HEK293 (cell line): ENCODE measurements at regions not wholly inside any gene's neighbourhood (a gene's known extent, or its start where the extent isn't known, plus 50 kb on each side); places are given as distances from the start of the nearest gene placed in this dataset.

Source experiments
- CTCF ChIA-PET: fragments of 350-600 bp; formaldehyde crosslinking; extraction: SDS; loops from one replicate; lab custom pipeline; 2021; ENCODE audit warnings: antibody characterized with exemption; lab: Yijun Ruan, JAX
- POLR2A ChIA-PET: fragments of 300-600 bp; formaldehyde crosslinking; extraction: SDS; loops from one replicate; lab custom pipeline; 2020; ENCODE audit warnings: antibody characterized with exemption, inconsistent platforms; lab: Yijun Ruan, JAX
- H3K27ac ChIP-seq: fragments of 200-500 bp; sonication (Bioruptor generic); 2 replicates; pipeline ENCODE4 v1.5.1; 2014; ENCODE audit warnings: low read depth, low read length, control low read depth, inconsistent platforms; ENCODE audit errors: extremely low read depth
- H3K36me3 ChIP-seq, 2 experiments: fragments of 200-500 bp in 1 of 2; sonication (Bioruptor generic) in 1 of 2; 1 replicate in 1 of 2; 2 replicates in 1 of 2; pipeline ENCODE4 v1.5.1; 2014 to 2017; ENCODE audit warnings: inconsistent platforms in 2 of 2, low read length in 2 of 2; ENCODE audit not compliant: control insufficient read depth in 2 of 2, insufficient read depth in 1 of 2
- H3K4me1 ChIP-seq: fragments of 200-500 bp; sonication (Bioruptor generic); 2 replicates; pipeline ENCODE4 v1.5.1; 2014; ENCODE audit warnings: mild to moderate bottlenecking, low read length, inconsistent platforms; ENCODE audit not compliant: control insufficient read depth, insufficient read depth
- H3K4me3 ChIP-seq: 2 replicates; pipeline ENCODE4 v1.5.1; 2011; ENCODE audit warnings: low read depth, mild to moderate bottlenecking, control low read depth, low read length, moderate library complexity
- H3K9me3 ChIP-seq: fragments of 200-500 bp; sonication (Bioruptor generic); 2 replicates; pipeline ENCODE4 v1.5.1; 2014; ENCODE audit warnings: low read depth, low read length, inconsistent platforms; ENCODE audit not compliant: control insufficient read depth, insufficient read depth
- FEZF1 ChIP-seq: fragments of 450-650 bp; formaldehyde crosslinking; IDR thresholded peaks from 2 replicates; pipeline ENCODE4 v1.5.1; 2016; ENCODE audit warnings: missing biosample characterization, missing genetic modification characterization
- KLF16 ChIP-seq: fragments of 450-650 bp; formaldehyde crosslinking; IDR thresholded peaks from 2 replicates; pipeline ENCODE4 v1.5.1; 2017; ENCODE audit warnings: missing biosample characterization, missing genetic modification characterization
- OVOL3 ChIP-seq: fragments of 450-650 bp; formaldehyde crosslinking; IDR thresholded peaks from 2 replicates; pipeline ENCODE4 v1.5.1; 2016; ENCODE audit warnings: missing biosample characterization, missing genetic modification characterization
- REPIN1 ChIP-seq: fragments of 450-650 bp; formaldehyde crosslinking; IDR thresholded peaks from 2 replicates; pipeline ENCODE4 v1.5.1; 2017; ENCODE audit warnings: missing biosample characterization, missing genetic modification characterization, low read depth
- SP3 ChIP-seq: fragments of 450-650 bp; formaldehyde crosslinking; IDR thresholded peaks from 2 replicates; pipeline ENCODE4 v1.5.1; 2016; ENCODE audit warnings: missing biosample characterization, missing genetic modification characterization
- ZBTB48 ChIP-seq: fragments of 450-650 bp; formaldehyde crosslinking; IDR thresholded peaks from 2 replicates; pipeline ENCODE4 v1.5.1; 2016; ENCODE audit warnings: missing biosample characterization, missing genetic modification characterization
- ZFP41 ChIP-seq: fragments of 450-650 bp; formaldehyde crosslinking; IDR thresholded peaks from 2 replicates; pipeline ENCODE4 v1.5.1; 2016; ENCODE audit warnings: missing biosample characterization, missing genetic modification characterization, borderline replicate concordance
- ZNF132 ChIP-seq: fragments of 450-650 bp; formaldehyde crosslinking; IDR thresholded peaks from 2 replicates; pipeline ENCODE4 v1.5.1; 2017; ENCODE audit warnings: missing biosample characterization, missing genetic modification characterization, borderline replicate concordance
- ZNF19 ChIP-seq: fragments of 450-650 bp; formaldehyde crosslinking; IDR thresholded peaks from 2 replicates; pipeline ENCODE4; 2016; ENCODE audit warnings: missing biosample characterization, missing genetic modification characterization, low read depth
- ZNF239 ChIP-seq: fragments of 450-650 bp; formaldehyde crosslinking; IDR thresholded peaks from 2 replicates; pipeline ENCODE4 v1.5.1; 2016; ENCODE audit warnings: missing biosample characterization, missing genetic modification characterization
- ZNF423 ChIP-seq: fragments of 450-650 bp; formaldehyde crosslinking; IDR thresholded peaks from 2 replicates; pipeline ENCODE4 v1.5.1; 2016; ENCODE audit warnings: missing biosample characterization, missing genetic modification characterization
- ZNF513 ChIP-seq: fragments of 450-650 bp; IDR thresholded peaks from 2 replicates; pipeline ENCODE4 v1.5.1; 2018; ENCODE audit warnings: missing biosample characterization, missing genetic modification characterization
- ZNF555 ChIP-seq: fragments of 450-650 bp; formaldehyde crosslinking; conservative IDR thresholded peaks from 2 replicates; pipeline ENCODE4 v1.5.1; 2017; ENCODE audit warnings: missing biosample characterization, mild to moderate bottlenecking, missing genetic modification characterization, inconsistent platforms
- ZNF558 ChIP-seq: fragments of 450-650 bp; formaldehyde crosslinking; IDR thresholded peaks from 2 replicates; pipeline ENCODE4 v1.5.1; 2016; ENCODE audit warnings: missing biosample characterization, missing genetic modification characterization
- ZNF596 ChIP-seq: fragments of 450-650 bp; IDR thresholded peaks from 2 replicates; pipeline ENCODE4 v1.5.0; 2018; ENCODE audit warnings: missing biosample characterization, mild to moderate bottlenecking, missing genetic modification characterization, moderate library complexity
- ZNF629 ChIP-seq: fragments of 450-650 bp; formaldehyde crosslinking; IDR thresholded peaks from 2 replicates; pipeline ENCODE4 v1.5.1; 2017; ENCODE audit warnings: missing biosample characterization, missing genetic modification characterization
- ZNF658 ChIP-seq: fragments of 450-650 bp; formaldehyde crosslinking; IDR thresholded peaks from 2 replicates; pipeline ENCODE4; 2016; ENCODE audit warnings: missing biosample characterization, missing genetic modification characterization
- ZNF707 ChIP-seq: fragments of 450-650 bp; formaldehyde crosslinking; IDR thresholded peaks from 2 replicates; pipeline ENCODE4 v1.5.1; 2016; ENCODE audit warnings: missing biosample characterization, missing genetic modification characterization
- ZNF776 ChIP-seq: fragments of 450-650 bp; formaldehyde crosslinking; IDR thresholded peaks from 2 replicates; pipeline ENCODE4 v1.5.0; 2017; ENCODE audit warnings: missing biosample characterization, missing genetic modification characterization, borderline replicate concordance
- ZNF830 ChIP-seq: fragments of 450-650 bp; IDR thresholded peaks from 2 replicates; pipeline ENCODE4 v1.5.0; 2018; ENCODE audit warnings: missing biosample characterization, missing genetic modification characterization, low read depth, mild to moderate bottlenecking, moderate library complexity
- ZSCAN18 ChIP-seq: fragments of 450-650 bp; formaldehyde crosslinking; IDR thresholded peaks from 2 replicates; pipeline ENCODE4 v1.5.1; 2016; ENCODE audit warnings: missing biosample characterization, missing genetic modification characterization
- ZSCAN30 ChIP-seq: fragments of 450-650 bp; IDR thresholded peaks from 2 replicates; pipeline ENCODE4 v1.5.1; 2018; ENCODE audit warnings: missing biosample characterization, mild to moderate bottlenecking, missing genetic modification characterization, moderate library complexity

GRCh38 chr3:154801729-154802128 is 278.4 kb upstream of the MME start:
- no peak overlapping the region for H3K4me3 ChIP-seq
- ChIA-PET POLR2A (no interaction called here), CTCF (no interaction called here)
- no peak overlapping the region for H3K27ac ChIP-seq
- no peaks in the 10 kb centered on the region for H3K4me1 ChIP-seq
- no peaks in the 10 kb centered on the region for H3K9me3 ChIP-seq
- H3K36me3 ChIP-seq: no peaks in the 10 kb centered on the region
- TF ChIP-seq ZNF830 (tag by site-specific recombination) (no peak), ZSCAN18 (tag by site-specific recombination) (no peak), KLF16 (tag by site-specific recombination) (no peak), ZNF776 (tag by site-specific recombination) (no peak), OVOL3 (tag by site-specific recombination) (no peak), ZNF658 (no peak), ZNF558 (tag by site-specific recombination) (no peak), ZNF707 (tag by site-specific recombination) (no peak), ZNF239 (tag by site-specific recombination) (no peak), ZSCAN30 (tag by site-specific recombination) (no peak), ZNF19 (tag by site-specific recombination) (no peak)

DNA sequence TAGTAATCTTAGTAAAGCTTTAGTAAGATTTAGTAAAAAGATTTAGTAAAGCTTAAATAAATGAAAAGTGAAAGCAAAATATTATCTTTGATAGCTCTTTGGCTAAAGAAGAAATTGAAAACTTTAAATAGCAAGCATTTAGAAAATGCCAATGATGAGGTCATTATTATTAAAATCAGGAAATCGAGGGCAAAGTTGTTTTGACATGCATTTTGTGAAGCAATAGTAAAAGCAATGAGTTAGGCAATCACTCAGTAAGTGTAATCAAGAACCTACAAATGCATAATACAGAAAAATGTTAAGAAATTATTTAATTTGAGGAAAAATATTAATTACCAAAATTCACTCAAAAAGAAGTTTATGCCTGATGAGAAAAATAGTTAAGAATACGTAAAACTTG is 280.3 kb upstream of the MME start:
- no peak overlapping the region for H3K27ac ChIP-seq
- H3K4me1 ChIP-seq: no peaks in the 10 kb centered on the region
- no peaks in the 10 kb centered on the region for H3K9me3 ChIP-seq
- ChIA-PET CTCF (no interaction called here), POLR2A (no interaction called here)
- H3K36me3 ChIP-seq: no peaks in the 10 kb centered on the region
- no peak for TF ChIP-seq ZBTB48 (tag by site-specific recombination)
- TF ChIP-seq ZNF132 (tag by site-specific recombination): no peak
- TF ChIP-seq SP3: no peak
- no peak for TF ChIP-seq ZNF513 (tag by site-specific recombination)
- no peak overlapping the region for H3K4me3 ChIP-seq

DNA sequence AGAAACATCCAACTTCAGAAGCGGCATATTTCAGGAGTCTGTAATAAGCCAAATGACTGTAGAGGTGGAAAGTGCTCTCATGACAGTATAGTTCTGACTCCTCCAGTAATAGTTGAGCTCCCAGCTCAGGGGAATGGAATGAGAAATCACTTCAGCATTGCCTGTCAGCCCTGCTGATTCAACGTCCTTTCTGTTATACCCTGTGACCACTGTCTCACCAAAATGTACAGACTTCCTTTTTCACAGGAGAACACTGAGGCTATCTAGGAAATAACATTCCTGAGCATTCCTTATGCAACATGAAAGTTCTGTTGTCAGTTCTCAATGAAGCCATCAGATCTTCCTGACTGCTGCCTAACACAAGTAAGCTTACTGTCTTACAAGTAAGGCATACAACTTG is 284.5 kb upstream of the MME start:
- H3K9me3 ChIP-seq: no peaks in the 10 kb centered on the region
- TF ChIP-seq FEZF1 (tag by site-specific recombination) (no peak), REPIN1 (tag by site-specific recombination) (no peak), ZNF596 (tag by site-specific recombination) (no peak), ZNF629 (no peak), ZNF555 (tag by site-specific recombination) (no peak), ZFP41 (tag by site-specific recombination) (no peak), ZNF423 (tag by site-specific recombination) (no peak)
- TF ChIP-seq, all 188 proteins: peak for 0
- H3K4me1 ChIP-seq: no peaks in the 10 kb centered on the region
- POLR2A ChIA-PET: interaction anchor here (0.6 kb wide), 1 partner anchor 307 kb away, joined by 3 read pairs; no protein-coding TSS in a partner anchor
- no peak overlapping the region for H3K27ac ChIP-seq
- CTCF ChIA-PET: interaction anchor here (0.8 kb wide), 1 partner anchor 559 kb away, joined by 6 read pairs; no protein-coding TSS in a partner anchor
- no peak overlapping the region for H3K4me3 ChIP-seq
- H3K36me3 ChIP-seq: no peaks in the 10 kb centered on the region
